ENCODE measurements at regions not wholly inside any gene's neighbourhood (a gene's known extent, or its start where the extent isn't known, plus 50 kb on each side); places are given as distances from the start of the nearest gene placed in this dataset.
"Not testable (repeated sequence)": the region's sequence is repeated elsewhere in the genome, so short reads cannot be mapped to it uniquely, and the experiment has no call there.

- H3K4me3 Mint-ChIP-seq: no peak overlapping the region
- ATAC-seq (ENCODE audit: low read depth in 2 of 2) (no peak), DNase-seq (no peak)
- H3K4me1 Mint-ChIP-seq: peaks cover 0 to 5% (median 0%) of the 10 kb centered on the region in 3 donors
- no peaks in the 10 kb centered on the region for H3K27me3 Mint-ChIP-seq
- peaks cover 13 to 53% (median 42%) of the 10 kb centered on the region in 7 donors for H3K9me3 Mint-ChIP-seq
- H3K36me3 Mint-ChIP-seq: peaks cover 4 to 54% of the 10 kb centered on the region in 2 donors
- H3K27ac Mint-ChIP-seq: no peak overlapping the region
Measured at GRCh38 chrY:26638063-26638462, 1016.1 kb downstream of the CDY1 start.

GRCh38 chrY:26645856-26646255, 1023.9 kb downstream of the CDY1 start:
- H3K4me3 Mint-ChIP-seq; H3K27ac Mint-ChIP-seq; ATAC-seq (ENCODE audit: low read depth in 2 of 2); H3K4me1 Mint-ChIP-seq; DNase-seq; H3K27me3 Mint-ChIP-seq: not testable (repeated sequence)
- Mint-ChIP-seq H3K9me3 (peaks cover 0 to 32% (median 20%) of the 10 kb centered on the region in 7 donors), H3K36me3 (peaks cover 0 to 27% of the 10 kb centered on the region in 2 donors)

- H3K4me1 Mint-ChIP-seq; H3K27ac Mint-ChIP-seq; DNase-seq; H3K4me3 Mint-ChIP-seq; ATAC-seq (ENCODE audit: low read depth in 2 of 2); H3K27me3 Mint-ChIP-seq: not testable (repeated sequence)
- Mint-ChIP-seq H3K36me3 (peaks cover 0 to 21% of the 10 kb centered on the region in 2 donors), H3K9me3 (peaks cover 0 to 30% (median 8%) of the 10 kb centered on the region in 7 donors)
Measured at GRCh38 chrY:26648240-26648639, 1026.3 kb downstream of the CDY1 start.

- H3K4me1 Mint-ChIP-seq; H3K36me3 Mint-ChIP-seq; H3K27ac Mint-ChIP-seq; DNase-seq; ATAC-seq (ENCODE audit: low read depth in 2 of 2); H3K27me3 Mint-ChIP-seq; H3K4me3 Mint-ChIP-seq: not testable (repeated sequence)
- H3K9me3 Mint-ChIP-seq: peaks cover 0 to 43% (median 0%) of the 10 kb centered on the region in 7 donors
Measured at GRCh38 chrY:26664245-26664644, 1042.3 kb downstream of the CDY1 start.

GRCh38 chrY:26666691-26667090, 1044.8 kb downstream of the CDY1 start:
- not testable (repeated sequence) for H3K27ac Mint-ChIP-seq; DNase-seq; H3K4me3 Mint-ChIP-seq; H3K36me3 Mint-ChIP-seq; H3K27me3 Mint-ChIP-seq; ATAC-seq (ENCODE audit: low read depth in 2 of 2); H3K4me1 Mint-ChIP-seq
- peaks cover 0 to 48% (median 0%) of the 10 kb centered on the region in 7 donors for H3K9me3 Mint-ChIP-seq

GRCh38 chrY:26669243-26669642, 1047.3 kb downstream of the CDY1 start:
- not testable (repeated sequence) for H3K27me3 Mint-ChIP-seq; DNase-seq; H3K4me3 Mint-ChIP-seq; H3K36me3 Mint-ChIP-seq; H3K27ac Mint-ChIP-seq; H3K4me1 Mint-ChIP-seq; ATAC-seq (ENCODE audit: low read depth in 2 of 2)
- H3K9me3 Mint-ChIP-seq: peaks cover 0 to 31% (median 0%) of the 10 kb centered on the region in 7 donors

- not testable (repeated sequence) for DNase-seq; H3K36me3 Mint-ChIP-seq; ATAC-seq (ENCODE audit: low read depth in 2 of 2); H3K27ac Mint-ChIP-seq; H3K4me3 Mint-ChIP-seq; H3K4me1 Mint-ChIP-seq; H3K27me3 Mint-ChIP-seq
- H3K9me3 Mint-ChIP-seq: peaks cover 0 to 25% (median 0%) of the 10 kb centered on the region in 7 donors
Measured at GRCh38 chrY:26670360-26670871, 1048.5 kb downstream of the CDY1 start.

GRCh38 chrY:26670881-26671879, 1049.3 kb downstream of the CDY1 start:
- H3K4me1 Mint-ChIP-seq; H3K4me3 Mint-ChIP-seq; DNase-seq; H3K36me3 Mint-ChIP-seq; H3K27ac Mint-ChIP-seq; ATAC-seq (ENCODE audit: low read depth in 2 of 2); H3K27me3 Mint-ChIP-seq: not testable (repeated sequence)
- peaks cover 0 to 25% (median 0%) of the 10 kb centered on the region in 7 donors for H3K9me3 Mint-ChIP-seq
